ENCODE measurements at regions not wholly inside any gene's neighbourhood (a gene's known extent, or its start where the extent isn't known, plus 50 kb on each side); places are given as distances from the start of the nearest gene placed in this dataset.

GRCh38 chr5:34533582-34534522 is 122.3 kb upstream of the RAI14 start:
- no peak for DNase-seq
- H3K27me3 ChIP-seq = no peaks in the 10 kb centered on the region
- 48 to 50% methylated on average over 4 of the region's 4 CpGs for WGBS, 2 donors
- H3K9me3 ChIP-seq = no peaks in the 10 kb centered on the region
- no peaks in the 10 kb centered on the region for H3K36me3 ChIP-seq
- intact Hi-C loops (cut with DNase I) = no loop called here
- H3K27ac ChIP-seq = peak overlapping the region in 1 of 4 donors; percentile 14
- TF ChIP-seq CTCF (IDR thresholded peaks at IDR 0.05) = no peak
- H3K4me3 ChIP-seq = no peak overlapping the region
- no peak for FAIRE-seq
- ATAC-seq = peak in 1 of 4 donors; percentile 45
- H3K4me1 ChIP-seq = peaks cover 0 to 4% (median 0%) of the 10 kb centered on the region in 3 donors

GRCh38 chr5:34534523-34535103 is 121.5 kb upstream of the RAI14 start:
- TF ChIP-seq CTCF (IDR thresholded peaks at IDR 0.05) = no peak
- intact Hi-C loops (cut with DNase I) = no loop called here
- Histone ChIP-seq H3K27me3 (no peaks in the 10 kb centered on the region), H3K9me3 (no peaks in the 10 kb centered on the region), H3K4me3 (no peak overlapping the region), H3K4me1 (peaks cover 0 to 4% (median 0%) of the 10 kb centered on the region in 3 donors), H3K27ac (peak overlapping the region in 1 of 4 donors; percentile 14), H3K36me3 (no peaks in the 10 kb centered on the region)
- WGBS, 2 donors = 66 to 68% methylated on average over 4 of the region's 4 CpGs
- DNase-seq (no peak), FAIRE-seq (no peak), ATAC-seq (peak in 2 of 4 donors; percentile 47 to 61)

DNA sequence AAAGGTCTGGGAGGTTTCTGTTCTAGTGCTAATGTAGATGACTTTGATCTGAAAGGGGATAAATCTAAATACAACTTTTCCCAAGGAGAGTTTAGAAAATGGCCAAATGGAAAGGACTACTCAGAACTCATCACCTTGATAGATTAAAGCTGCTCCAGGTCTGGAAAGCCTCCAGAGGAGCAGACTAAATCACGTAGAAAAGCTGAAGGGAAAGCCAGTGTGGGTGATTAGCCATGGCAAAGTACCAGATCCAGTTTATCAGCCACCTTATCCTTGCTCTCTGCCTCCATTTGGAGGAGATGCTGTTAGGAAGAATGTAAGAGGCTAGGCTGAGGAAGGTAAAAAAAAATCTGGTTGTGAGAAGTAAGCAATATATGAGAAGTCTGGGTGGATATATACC is 120.7 kb upstream of the RAI14 start:
- no peak for TF ChIP-seq CTCF (IDR thresholded peaks at IDR 0.05)
- peaks cover 0 to 4% (median 0%) of the 10 kb centered on the region in 3 donors for H3K4me1 ChIP-seq
- peak overlapping the region in 1 of 4 donors; percentile 14 for H3K27ac ChIP-seq
- H3K36me3 ChIP-seq = no peaks in the 10 kb centered on the region
- no peaks in the 10 kb centered on the region for H3K27me3 ChIP-seq
- ATAC-seq (no peak), FAIRE-seq (no peak), DNase-seq (no peak)
- no peaks in the 10 kb centered on the region for H3K9me3 ChIP-seq
- intact Hi-C loops (cut with DNase I) = no loop called here
- H3K4me3 ChIP-seq = no peak overlapping the region
- WGBS, 2 donors = 11 to 24% methylated on average over 1 of the region's 1 CpG

GRCh38 chr5:34535944-34536623 is 120.0 kb upstream of the RAI14 start:
- H3K27me3 ChIP-seq = no peaks in the 10 kb centered on the region
- FAIRE-seq = no peak
- DNase-seq = no peak
- no peak for ATAC-seq
- H3K36me3 ChIP-seq = no peaks in the 10 kb centered on the region
- H3K4me3 ChIP-seq = no peak overlapping the region
- intact Hi-C loops (cut with DNase I) = no loop called here
- no peak for TF ChIP-seq CTCF (IDR thresholded peaks at IDR 0.05)
- no peaks in the 10 kb centered on the region for H3K9me3 ChIP-seq
- WGBS, 2 donors = 74 to 77% methylated on average over 2 of the region's 2 CpGs
- peaks cover 0 to 4% (median 0%) of the 10 kb centered on the region in 3 donors for H3K4me1 ChIP-seq
- H3K27ac ChIP-seq = no peak overlapping the region
